Vagina (tissue), 2 donors: ENCODE measurements at regions not wholly inside any gene's neighbourhood (a gene's known extent, or its start where the extent isn't known, plus 50 kb on each side); places are given as distances from the start of the nearest gene placed in this dataset.

Experiments
- POLR2A ChIP-seq, 2 donors: fragments of 450-650 bp; IDR thresholded peaks; one replicate each; pipeline ENCODE4 v1.6.1; 2017; ENCODE audit warnings: antibody characterized with exemption in 2 of 2, mild to moderate bottlenecking in 2 of 2, moderate library complexity in 2 of 2
- POLR2AphosphoS5 ChIP-seq, 2 donors: sonication (generic); formaldehyde crosslinking; IDR thresholded peaks; one replicate each; pipeline ENCODE4 v1.9.0; 2017; ENCODE audit warnings: antibody characterized with exemption in 2 of 2, mild to moderate bottlenecking in 2 of 2, low read depth in 1 of 2; ENCODE audit not compliant: insufficient read depth in 1 of 2
- TF ChIP-seq, protein P1 (sequence below), 3 experiments: fragments of 450-650 bp in 2 of 3; fragments of 200-600 bp in 1 of 3; sonication (generic) in 1 of 3; IDR thresholded peaks; one replicate each; pipeline ENCODE4 v1.5.1; 2017 to 2019; ENCODE audit warnings: antibody characterized with exemption in 3 of 3, mild to moderate bottlenecking in 2 of 3, moderate library complexity in 2 of 3

GRCh38 chr10:125442856-125443540 lies 240.0 kb downstream of the TEX36 start:
- TF ChIP-seq, protein P1, sequence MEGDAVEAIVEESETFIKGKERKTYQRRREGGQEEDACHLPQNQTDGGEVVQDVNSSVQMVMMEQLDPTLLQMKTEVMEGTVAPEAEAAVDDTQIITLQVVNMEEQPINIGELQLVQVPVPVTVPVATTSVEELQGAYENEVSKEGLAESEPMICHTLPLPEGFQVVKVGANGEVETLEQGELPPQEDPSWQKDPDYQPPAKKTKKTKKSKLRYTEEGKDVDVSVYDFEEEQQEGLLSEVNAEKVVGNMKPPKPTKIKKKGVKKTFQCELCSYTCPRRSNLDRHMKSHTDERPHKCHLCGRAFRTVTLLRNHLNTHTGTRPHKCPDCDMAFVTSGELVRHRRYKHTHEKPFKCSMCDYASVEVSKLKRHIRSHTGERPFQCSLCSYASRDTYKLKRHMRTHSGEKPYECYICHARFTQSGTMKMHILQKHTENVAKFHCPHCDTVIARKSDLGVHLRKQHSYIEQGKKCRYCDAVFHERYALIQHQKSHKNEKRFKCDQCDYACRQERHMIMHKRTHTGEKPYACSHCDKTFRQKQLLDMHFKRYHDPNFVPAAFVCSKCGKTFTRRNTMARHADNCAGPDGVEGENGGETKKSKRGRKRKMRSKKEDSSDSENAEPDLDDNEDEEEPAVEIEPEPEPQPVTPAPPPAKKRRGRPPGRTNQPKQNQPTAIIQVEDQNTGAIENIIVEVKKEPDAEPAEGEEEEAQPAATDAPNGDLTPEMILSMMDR (IDR thresholded peaks at IDR 0.05): no peak
- TF ChIP-seq POLR2AphosphoS5 (IDR thresholded peaks at IDR 0.05; ENCODE audit: insufficient read depth in 1 of 2, low read depth in 1 of 2): no peak
- TF ChIP-seq POLR2A (IDR thresholded peaks at IDR 0.05): no peak
